Adrenal gland (tissue), 5 donors: ENCODE measurements at regions not wholly inside any gene's neighbourhood (a gene's known extent, or its start where the extent isn't known, plus 50 kb on each side); places are given as distances from the start of the nearest gene placed in this dataset.

ENCODE experiments used
- CTCF ChIP-seq, 6 experiments: fragments of 450-650 bp in 4 of 6; fragments of 200-600 bp in 2 of 6; sonication (generic) in 1 of 6; IDR thresholded peaks; 1 replicate in 5 of 6; 2 replicates in 1 of 6; pipeline versions ENCODE4 v1.5.1 to v1.8.0; 2016 to 2021; ENCODE audit warnings: antibody characterized with exemption in 6 of 6, mild to moderate bottlenecking in 2 of 6, moderate library complexity in 1 of 6
- POLR2A ChIP-seq, 2 donors: fragments of 450-650 bp; IDR thresholded peaks; one replicate each; pipeline ENCODE4 v1.6.1; 2017; ENCODE audit warnings: antibody characterized with exemption in 2 of 2, mild to moderate bottlenecking in 2 of 2, moderate library complexity in 1 of 2
- donor health status: DM: no; HTN: no; CAD: no.

- no peak for TF ChIP-seq CTCF (IDR thresholded peaks at IDR 0.05)
- TF ChIP-seq POLR2A (IDR thresholded peaks at IDR 0.05) = no peak
These were observed 345.0 kb downstream of the PREX1 start for GRCh38 chr20:48482790-48483189.
